Caco-2 (cell line): ENCODE measurements at regions not wholly inside any gene's neighbourhood (a gene's known extent, or its start where the extent isn't known, plus 50 kb on each side); places are given as distances from the start of the nearest gene placed in this dataset.

Experiments used
- BruUV-seq: library from RNA; stranded (reverse); fragments of 400-500 nt; replicated peaks from 2 replicates; lab custom pipeline; 2021; lab: Mats Ljungman, UMichigan
- CTCF ChIA-PET: fragments of 300-600 bp; sonication (Branson Sonifier 250); formaldehyde crosslinking; loops from one replicate; lab custom pipeline; 2022; ENCODE audit warnings: antibody characterized with exemption; lab: Charles Lee
- POLR2A ChIA-PET: fragments of 300-600 bp; sonication (Branson Sonifier 250); formaldehyde crosslinking; loops from one replicate; lab custom pipeline; 2022; ENCODE audit warnings: antibody characterized with exemption; lab: Charles Lee
- DNase-seq, 2 experiments: peaks; one replicate each; pipeline versions ENCODE4 v3.0.0 to v3.0.0-alpha.2; 2020 to 2022
- H3K27me3 ChIP-seq: replicated peaks from 2 replicates; pipeline ENCODE4 v1.6.0; 2011; ENCODE audit warnings: low read length; ENCODE audit not compliant: control insufficient read depth, insufficient read depth
- H3K36me3 ChIP-seq: 2 replicates; pipeline ENCODE4 v1.5.1; 2011; ENCODE audit warnings: low read length; ENCODE audit not compliant: control insufficient read depth, insufficient read depth
- H3K4me1 ChIP-seq: fragments of 250-450 bp; sonication (Bioruptor Pico); 2 replicates; pipeline ENCODE4 v1.5.1; 2020; ENCODE audit warnings: mild to moderate bottlenecking
- H3K4me3 ChIP-seq: 2 replicates; pipeline ENCODE4 v1.5.1; 2011; ENCODE audit warnings: low read depth, mild to moderate bottlenecking, control low read depth, low read length
- H3K9me3 ChIP-seq: fragments of 250-450 bp; sonication (Bioruptor Pico); 2 replicates; pipeline ENCODE4 v1.5.1; 2020; ENCODE audit warnings: mild to moderate bottlenecking, moderate library complexity
- H3K27ac Mint-ChIP-seq: one replicate; pipeline ENCODE4 v1.8.0; 2022; ENCODE audit warnings: mixed read lengths; ENCODE audit not compliant: unreplicated experiment
- H3K27me3 Mint-ChIP-seq: one replicate; pipeline ENCODE4 v1.8.0; 2022; ENCODE audit warnings: mixed read lengths; ENCODE audit not compliant: insufficient read depth, unreplicated experiment
- H3K36me3 Mint-ChIP-seq: one replicate; pipeline ENCODE4 v1.8.0; 2022; ENCODE audit warnings: mild to moderate bottlenecking, mixed read lengths; ENCODE audit not compliant: insufficient read depth, unreplicated experiment
- H3K4me1 Mint-ChIP-seq: one replicate; pipeline ENCODE4 v1.8.0; 2022; ENCODE audit warnings: low read depth, mixed read lengths; ENCODE audit not compliant: unreplicated experiment
- H3K4me3 Mint-ChIP-seq: one replicate; pipeline ENCODE4 v1.8.0; 2022; ENCODE audit warnings: mild to moderate bottlenecking, moderate library complexity, mixed read lengths; ENCODE audit not compliant: unreplicated experiment
- H3K9me3 Mint-ChIP-seq: one replicate; pipeline ENCODE4 v1.8.0; 2022; ENCODE audit warnings: mixed read lengths; ENCODE audit not compliant: unreplicated experiment
- intact Hi-C: fragments of 100-400 bp; cut with micrococcal nuclease; formaldehyde crosslinking; loops from one replicate; pipeline ENCODE4 v1.10.0; 2022; ENCODE audit not compliant: unreplicated experiment
- TF ChIP-seq, protein P1 (sequence below), 2 experiments: fragments of 200-600 bp in 1 of 2; IDR thresholded peaks; 1 replicate in 1 of 2; 2 replicates in 1 of 2; pipeline versions ENCODE4 v1.5.1 to v1.8.0; 2011 to 2022; ENCODE audit warnings: antibody characterized with exemption in 1 of 2, control low read depth in 1 of 2, inconsistent platforms in 1 of 2, low read depth in 1 of 2, low read length in 1 of 2, mild to moderate bottlenecking in 1 of 2, moderate library complexity in 1 of 2; ENCODE audit not compliant: insufficient read depth in 1 of 2, severe bottlenecking in 1 of 2, unreplicated experiment in 1 of 2

DNA sequence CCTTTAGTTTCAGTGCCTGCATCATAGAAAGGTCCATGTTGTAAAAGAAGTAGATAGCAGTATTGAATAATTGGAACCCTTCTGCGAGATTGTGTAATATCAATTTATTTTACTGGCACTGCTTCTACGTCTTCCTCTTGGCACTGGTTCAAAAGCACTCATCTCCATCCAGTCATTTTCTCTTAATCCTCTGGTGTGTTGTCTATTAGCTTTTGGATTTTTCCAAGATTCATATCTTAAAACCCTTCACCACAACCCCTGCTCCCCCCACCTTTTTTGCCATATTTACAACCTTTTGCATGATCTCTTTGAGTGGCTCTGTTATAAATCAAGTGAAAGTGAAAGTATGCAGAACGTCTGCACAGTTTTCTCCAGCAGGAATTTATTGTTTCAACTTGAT lies 76.6 kb upstream of the HSF2 start:
- Mint-ChIP-seq H3K4me1 (no peaks in the 10 kb centered on the region), H3K27me3 (peaks cover 4% of the 10 kb centered on the region), H3K9me3 (no peaks in the 10 kb centered on the region), H3K36me3 (no peaks in the 10 kb centered on the region), H3K27ac (no peak overlapping the region), H3K4me3 (no peak overlapping the region)
- Histone ChIP-seq H3K4me1 (no peaks in the 10 kb centered on the region), H3K36me3 (no peaks in the 10 kb centered on the region), H3K9me3 (no peaks in the 10 kb centered on the region), H3K27me3 (no peaks in the 10 kb centered on the region), H3K4me3 (no peak overlapping the region)
- CTCF ChIA-PET, result no interaction called here
- no peak for DNase-seq
- POLR2A ChIA-PET, result no interaction called here
- intact Hi-C loops, result no loop called here
- BruUV-seq, result no TSS peak
- TF ChIP-seq, protein P1, sequence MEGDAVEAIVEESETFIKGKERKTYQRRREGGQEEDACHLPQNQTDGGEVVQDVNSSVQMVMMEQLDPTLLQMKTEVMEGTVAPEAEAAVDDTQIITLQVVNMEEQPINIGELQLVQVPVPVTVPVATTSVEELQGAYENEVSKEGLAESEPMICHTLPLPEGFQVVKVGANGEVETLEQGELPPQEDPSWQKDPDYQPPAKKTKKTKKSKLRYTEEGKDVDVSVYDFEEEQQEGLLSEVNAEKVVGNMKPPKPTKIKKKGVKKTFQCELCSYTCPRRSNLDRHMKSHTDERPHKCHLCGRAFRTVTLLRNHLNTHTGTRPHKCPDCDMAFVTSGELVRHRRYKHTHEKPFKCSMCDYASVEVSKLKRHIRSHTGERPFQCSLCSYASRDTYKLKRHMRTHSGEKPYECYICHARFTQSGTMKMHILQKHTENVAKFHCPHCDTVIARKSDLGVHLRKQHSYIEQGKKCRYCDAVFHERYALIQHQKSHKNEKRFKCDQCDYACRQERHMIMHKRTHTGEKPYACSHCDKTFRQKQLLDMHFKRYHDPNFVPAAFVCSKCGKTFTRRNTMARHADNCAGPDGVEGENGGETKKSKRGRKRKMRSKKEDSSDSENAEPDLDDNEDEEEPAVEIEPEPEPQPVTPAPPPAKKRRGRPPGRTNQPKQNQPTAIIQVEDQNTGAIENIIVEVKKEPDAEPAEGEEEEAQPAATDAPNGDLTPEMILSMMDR (IDR thresholded peaks at IDR 0.05; ENCODE audit: insufficient read depth in 1 of 2, low read depth in 1 of 2, low read length in 1 of 2, severe bottlenecking in 1 of 2, unreplicated experiment in 1 of 2), result no peak

DNA sequence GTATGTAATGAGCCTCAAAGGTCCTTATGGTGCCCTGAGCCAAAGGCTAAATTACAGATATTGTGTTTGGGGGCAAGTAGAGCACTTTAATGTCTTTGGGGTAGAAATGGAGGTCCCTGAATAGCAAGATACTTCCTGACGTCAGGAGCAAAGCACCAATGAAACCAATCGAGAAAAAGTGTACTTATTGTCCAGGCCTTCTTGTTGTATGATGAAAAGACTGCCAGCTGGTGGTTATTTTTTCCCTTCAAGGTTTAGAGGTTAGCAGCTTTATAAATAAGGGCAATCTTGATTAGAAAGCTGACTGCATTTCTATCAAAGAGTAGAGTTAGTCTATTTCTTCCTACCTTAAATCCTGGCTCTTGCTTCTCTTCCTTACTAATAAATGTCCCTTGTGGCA lies 76.1 kb upstream of the HSF2 start:
- Mint-ChIP-seq H3K27me3 (peaks cover 4% of the 10 kb centered on the region), H3K9me3 (no peaks in the 10 kb centered on the region), H3K4me1 (no peaks in the 10 kb centered on the region), H3K36me3 (no peaks in the 10 kb centered on the region), H3K27ac (no peak overlapping the region), H3K4me3 (no peak overlapping the region)
- Histone ChIP-seq H3K36me3 (no peaks in the 10 kb centered on the region), H3K4me3 (no peak overlapping the region), H3K9me3 (no peaks in the 10 kb centered on the region), H3K27me3 (no peaks in the 10 kb centered on the region), H3K4me1 (no peaks in the 10 kb centered on the region)
- ChIA-PET POLR2A (no interaction called here), CTCF (no interaction called here)
- BruUV-seq, result no TSS peak
- intact Hi-C loops, result no loop called here
- no peak for DNase-seq
- TF ChIP-seq, protein P1 (IDR thresholded peaks at IDR 0.05; ENCODE audit: insufficient read depth in 1 of 2, low read depth in 1 of 2, low read length in 1 of 2, severe bottlenecking in 1 of 2, unreplicated experiment in 1 of 2), result no peak

GRCh38 chr6:122330315-122330714 lies 69.1 kb upstream of the HSF2 start:
- peaks cover 3% of the 10 kb centered on the region for H3K27me3 Mint-ChIP-seq
- ChIA-PET POLR2A (no interaction called here), CTCF (no interaction called here)
- H3K9me3 ChIP-seq, result no peaks in the 10 kb centered on the region
- DNase-seq, result no peak
- no TSS peak for BruUV-seq
- H3K9me3 Mint-ChIP-seq, result no peaks in the 10 kb centered on the region
- TF ChIP-seq, protein P1 (IDR thresholded peaks at IDR 0.05; ENCODE audit: insufficient read depth in 1 of 2, low read depth in 1 of 2, low read length in 1 of 2, severe bottlenecking in 1 of 2, unreplicated experiment in 1 of 2), result no peak
- H3K4me3 ChIP-seq, result no peak overlapping the region
- H3K36me3 ChIP-seq, result no peaks in the 10 kb centered on the region
- no peaks in the 10 kb centered on the region for H3K27me3 ChIP-seq
- no peaks in the 10 kb centered on the region for H3K36me3 Mint-ChIP-seq
- H3K4me1 Mint-ChIP-seq, result no peaks in the 10 kb centered on the region
- no peak overlapping the region for H3K27ac Mint-ChIP-seq
- no peak overlapping the region for H3K4me3 Mint-ChIP-seq
- intact Hi-C loops, result no loop called here
- H3K4me1 ChIP-seq, result no peaks in the 10 kb centered on the region
